ENCODE measurements at regions not wholly inside any gene's neighbourhood (a gene's known extent, or its start where the extent isn't known, plus 50 kb on each side); places are given as distances from the start of the nearest gene placed in this dataset.
"Not testable (repeated sequence)": the region's sequence is repeated elsewhere in the genome, so short reads cannot be mapped to it uniquely, and the experiment has no call there.

DNA sequence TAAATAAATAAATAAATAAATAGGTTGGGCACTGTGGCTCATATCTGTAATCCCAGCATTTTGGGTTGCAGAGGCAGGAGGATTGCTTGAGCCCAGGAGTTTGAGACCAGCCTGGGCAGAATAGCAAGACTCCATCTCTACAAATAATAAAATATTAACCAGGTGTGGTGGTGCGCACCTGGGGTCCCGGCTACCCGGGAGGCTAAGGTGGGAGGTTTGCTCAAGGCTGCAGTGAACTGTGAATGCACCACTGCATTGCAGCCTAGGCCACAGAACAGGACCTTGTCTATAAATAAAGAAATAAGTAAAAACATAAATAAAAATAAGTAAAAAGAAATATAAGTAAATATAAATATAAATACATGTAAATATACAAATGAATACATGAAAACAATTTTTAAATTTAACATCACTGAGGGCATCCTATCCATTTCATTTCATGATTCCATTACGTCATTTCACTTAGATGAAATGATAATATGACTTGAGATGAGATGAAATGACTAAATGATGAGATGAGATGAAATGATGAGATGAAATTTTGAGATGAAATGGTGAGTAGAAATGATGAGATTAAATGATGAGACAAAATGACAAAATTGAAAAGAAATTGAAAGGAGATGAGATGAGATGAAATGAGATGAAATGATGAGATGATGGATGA lies 233.4 kb downstream of the GOLGA6L6 start:
- TF ChIP-seq, protein P1, sequence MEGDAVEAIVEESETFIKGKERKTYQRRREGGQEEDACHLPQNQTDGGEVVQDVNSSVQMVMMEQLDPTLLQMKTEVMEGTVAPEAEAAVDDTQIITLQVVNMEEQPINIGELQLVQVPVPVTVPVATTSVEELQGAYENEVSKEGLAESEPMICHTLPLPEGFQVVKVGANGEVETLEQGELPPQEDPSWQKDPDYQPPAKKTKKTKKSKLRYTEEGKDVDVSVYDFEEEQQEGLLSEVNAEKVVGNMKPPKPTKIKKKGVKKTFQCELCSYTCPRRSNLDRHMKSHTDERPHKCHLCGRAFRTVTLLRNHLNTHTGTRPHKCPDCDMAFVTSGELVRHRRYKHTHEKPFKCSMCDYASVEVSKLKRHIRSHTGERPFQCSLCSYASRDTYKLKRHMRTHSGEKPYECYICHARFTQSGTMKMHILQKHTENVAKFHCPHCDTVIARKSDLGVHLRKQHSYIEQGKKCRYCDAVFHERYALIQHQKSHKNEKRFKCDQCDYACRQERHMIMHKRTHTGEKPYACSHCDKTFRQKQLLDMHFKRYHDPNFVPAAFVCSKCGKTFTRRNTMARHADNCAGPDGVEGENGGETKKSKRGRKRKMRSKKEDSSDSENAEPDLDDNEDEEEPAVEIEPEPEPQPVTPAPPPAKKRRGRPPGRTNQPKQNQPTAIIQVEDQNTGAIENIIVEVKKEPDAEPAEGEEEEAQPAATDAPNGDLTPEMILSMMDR (IDR thresholded peaks at IDR 0.05; ENCODE audit: low read depth, low read length) = not testable (repeated sequence)
- TF ChIP-seq POLR2A (IDR thresholded peaks at IDR 0.05; ENCODE audit: extremely low read depth, insufficient read length) = not testable (repeated sequence)

All from NB4 (cell line).